ENCODE measurements at regions not wholly inside any gene's neighbourhood (a gene's known extent, or its start where the extent isn't known, plus 50 kb on each side); places are given as distances from the start of the nearest gene placed in this dataset.

- H3K27me3 ChIP-seq, result peaks cover 23% of the 10 kb centered on the region
- H3K4me1 ChIP-seq, result no peaks in the 10 kb centered on the region
- H3K36me3 ChIP-seq, result no peaks in the 10 kb centered on the region
- TF ChIP-seq CTCF (IDR thresholded peaks at IDR 0.05), result no peak
- no peak overlapping the region for H3K4me3 ChIP-seq
- no peak overlapping the region for H3K27ac ChIP-seq
- H3K9me3 ChIP-seq, result no peaks in the 10 kb centered on the region
- no peak for DNase-seq
- no peak for ATAC-seq
- intact Hi-C loops (cut with DNase I), result no loop called here
Observed at GRCh38 chr17:36793976-36794375, 143.3 kb upstream of the LHX1 start.

DNA sequence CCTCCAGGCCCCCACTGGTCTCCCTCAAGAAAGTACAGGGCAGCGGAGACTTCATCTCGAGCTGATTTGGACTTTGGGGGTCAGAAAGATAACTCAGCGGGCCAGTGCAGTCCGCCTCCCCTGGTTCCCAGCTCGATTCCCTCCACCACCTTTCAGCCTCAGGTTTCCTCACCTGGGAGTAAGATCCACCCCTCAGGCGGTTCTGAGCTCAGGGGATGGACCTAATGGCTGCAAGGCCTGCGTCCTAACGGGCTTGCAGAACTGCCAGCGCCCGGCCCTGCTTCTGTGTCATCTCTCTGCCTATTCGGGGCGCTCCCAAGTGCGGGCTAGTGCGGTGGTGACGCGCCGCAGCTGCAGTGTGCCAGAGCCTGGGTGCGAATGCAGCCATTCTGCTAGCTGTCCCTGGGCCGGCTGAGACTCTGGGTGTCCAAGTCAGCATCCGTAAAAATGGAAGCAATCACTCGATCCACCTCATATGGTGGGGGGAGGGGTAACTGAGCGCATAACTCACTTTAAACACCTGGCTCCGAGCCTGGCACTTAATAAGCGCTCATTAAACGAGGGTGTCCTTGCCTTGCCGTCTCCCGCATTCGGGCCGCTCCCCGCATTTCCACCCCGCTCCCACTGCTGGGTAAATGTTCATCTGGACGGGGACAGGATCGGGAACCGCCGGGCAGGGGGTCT, 129.6 kb upstream of the LHX1 start:
- H3K4me1 ChIP-seq, result no peaks in the 10 kb centered on the region
- H3K27ac ChIP-seq, result no peak overlapping the region
- no peaks in the 10 kb centered on the region for H3K9me3 ChIP-seq
- intact Hi-C loops (cut with DNase I), result no loop called here
- no peaks in the 10 kb centered on the region for H3K36me3 ChIP-seq
- peaks cover 54% of the 10 kb centered on the region for H3K27me3 ChIP-seq
- TF ChIP-seq CTCF (IDR thresholded peaks at IDR 0.05), result no peak
- no peak overlapping the region for H3K4me3 ChIP-seq
- ATAC-seq (no peak), DNase-seq (no peak)

DNA sequence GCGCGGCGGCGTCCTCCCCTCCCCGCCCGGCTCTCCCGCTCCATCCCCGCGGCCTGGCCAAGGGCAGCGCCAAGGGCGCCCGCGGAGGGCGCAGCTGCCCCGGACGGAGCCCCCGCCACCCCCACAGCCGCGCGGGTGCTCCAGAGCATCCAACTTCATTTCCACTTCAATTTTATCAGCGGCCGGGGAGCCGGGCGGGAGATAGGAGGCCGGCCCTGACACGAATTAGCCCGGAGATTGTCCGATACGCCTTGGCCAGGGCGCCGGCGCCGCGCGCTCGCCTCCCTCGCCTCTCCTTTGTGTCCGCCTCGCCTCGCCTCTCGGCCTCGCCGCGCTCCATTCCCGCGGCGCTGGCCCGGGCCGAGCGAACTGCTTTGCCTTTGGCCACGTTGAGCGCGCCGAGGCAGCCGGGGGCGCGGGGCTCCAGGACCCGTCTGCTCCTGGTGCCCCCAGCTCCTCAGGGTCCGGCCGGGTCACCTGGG, 129.1 kb upstream of the LHX1 start:
- no peak for TF ChIP-seq CTCF (IDR thresholded peaks at IDR 0.05)
- Histone ChIP-seq H3K36me3 (no peaks in the 10 kb centered on the region), H3K4me1 (no peaks in the 10 kb centered on the region), H3K9me3 (no peaks in the 10 kb centered on the region), H3K27ac (no peak overlapping the region), H3K27me3 (peaks cover 58% of the 10 kb centered on the region), H3K4me3 (no peak overlapping the region)
- ATAC-seq, result no peak
- no peak for DNase-seq
- intact Hi-C loops (cut with DNase I), result no loop called here

DNA sequence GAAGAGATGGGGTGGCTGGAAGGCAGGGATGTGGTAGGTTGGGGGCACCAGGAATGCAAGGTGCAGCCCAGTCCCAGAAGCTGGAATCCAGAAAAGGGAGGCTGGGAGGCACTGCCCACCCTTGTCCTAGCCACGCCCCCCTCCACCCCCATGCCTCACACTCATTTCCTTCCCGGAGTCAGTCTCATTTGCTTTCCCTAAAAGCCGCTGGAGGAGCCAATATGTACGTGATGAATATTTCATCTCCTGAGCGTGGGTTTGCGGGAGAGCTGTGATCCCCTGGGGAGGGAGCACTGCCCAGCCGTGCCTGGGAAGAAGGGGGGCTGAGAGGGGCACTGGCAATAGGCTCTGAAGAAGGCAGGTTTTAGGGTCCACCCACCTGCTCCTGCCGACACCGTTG, 124.5 kb upstream of the LHX1 start:
- peaks cover 56% of the 10 kb centered on the region for H3K27me3 ChIP-seq
- H3K4me1 ChIP-seq, result no peaks in the 10 kb centered on the region
- no peak overlapping the region for H3K27ac ChIP-seq
- DNase-seq (no peak), ATAC-seq (no peak)
- H3K36me3 ChIP-seq, result no peaks in the 10 kb centered on the region
- no peaks in the 10 kb centered on the region for H3K9me3 ChIP-seq
- no peak overlapping the region for H3K4me3 ChIP-seq
- TF ChIP-seq CTCF (IDR thresholded peaks at IDR 0.05), result no peak
- intact Hi-C loops (cut with DNase I), result no loop called here

DNA sequence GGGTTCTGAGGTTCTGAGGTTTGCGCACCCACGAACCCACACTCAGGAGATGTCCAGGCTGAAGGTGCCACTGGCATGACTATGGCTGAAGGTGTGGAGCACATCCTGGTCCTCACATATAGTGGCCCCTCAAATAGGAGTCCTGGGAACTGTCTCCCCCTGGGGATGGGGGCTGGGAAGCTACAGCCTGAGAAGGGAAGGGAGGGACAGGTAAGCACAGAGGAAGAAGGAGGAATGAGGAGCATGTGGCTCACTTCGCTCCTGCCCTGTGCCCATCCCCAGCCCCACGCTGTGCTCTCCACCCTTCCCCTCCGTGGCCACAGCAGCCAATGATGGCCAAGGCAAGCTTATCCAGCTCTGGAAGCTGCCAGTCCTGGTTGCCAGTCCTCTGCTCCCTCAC, 123.9 kb upstream of the LHX1 start:
- no peaks in the 10 kb centered on the region for H3K4me1 ChIP-seq
- H3K36me3 ChIP-seq, result no peaks in the 10 kb centered on the region
- H3K27ac ChIP-seq, result no peak overlapping the region
- intact Hi-C loops (cut with DNase I), result no loop called here
- DNase-seq (no peak), ATAC-seq (no peak)
- peaks cover 50% of the 10 kb centered on the region for H3K27me3 ChIP-seq
- no peak for TF ChIP-seq CTCF (IDR thresholded peaks at IDR 0.05)
- no peaks in the 10 kb centered on the region for H3K9me3 ChIP-seq
- no peak overlapping the region for H3K4me3 ChIP-seq
